Right lobe of liver (tissue), 6 donors: ENCODE measurements at regions not wholly inside any gene's neighbourhood (a gene's known extent, or its start where the extent isn't known, plus 50 kb on each side); places are given as distances from the start of the nearest gene placed in this dataset.

ENCODE experiments used
- ATAC-seq, 4 donors: fragments of 200-7000 bp; cut with Tn5 transposase; one replicate each; pipeline ENCODE4 v1.9.1; 2020; ENCODE audit warnings: mild to moderate bottlenecking in 4 of 4, moderate library complexity in 4 of 4
- DNase-seq, 3 donors: peaks; one replicate each; pipeline ENCODE4 v3.0.0-alpha.2; 2020
- H3K27ac ChIP-seq, 3 donors: fragments of 200-600 bp; one replicate each; pipeline ENCODE4 v1.8.0; 2022
- H3K27me3 ChIP-seq, 2 donors: fragments of 200-600 bp; one replicate each; pipeline ENCODE4 v1.8.0; 2022
- H3K36me3 ChIP-seq, 4 donors: fragments of 200-600 bp; sonication (generic) in 1 of 4; one replicate each; pipeline versions ENCODE4 v1.5.1 to v1.8.0; 2017 to 2022; ENCODE audit warnings: control low read depth in 1 of 4
- H3K4me1 ChIP-seq, 4 donors: fragments of 200-600 bp; sonication (generic) in 1 of 4; one replicate each; pipeline versions ENCODE4 v1.5.1 to v1.8.0; 2017 to 2022; ENCODE audit warnings: control low read depth in 1 of 4
- H3K4me3 ChIP-seq, 3 donors: fragments of 200-600 bp; one replicate each; pipeline ENCODE4 v1.8.0; 2022
- H3K9me3 ChIP-seq, 4 donors: fragments of 200-600 bp; sonication (generic) in 1 of 4; one replicate each; pipeline versions ENCODE4 v1.5.1 to v1.8.0; 2017 to 2022; ENCODE audit warnings: control low read depth in 1 of 4
- POLR2A ChIP-seq: fragments of 450-650 bp; IDR thresholded peaks from one replicate; pipeline ENCODE4 v1.6.1; 2017; ENCODE audit warnings: antibody characterized with exemption, mild to moderate bottlenecking
- WGBS: methylation state at CpG from one replicate; pipeline ENCODE4 v1.1.6; 2018; ENCODE audit warnings: low coverage, low lambda C conversion rate; ENCODE audit not compliant: insufficient coverage; ENCODE audit errors: missing lambda C conversion rate; 5-methylcytosine and 5-hydroxymethylcytosine counted together
- intact Hi-C, 2 donors: fragments of 100-400 bp; cut with DNase I; formaldehyde crosslinking; loops; one replicate each; pipeline versions ENCODE4 v1.11.2 to v1.14.1; 2022
- TF ChIP-seq, protein P1 (sequence below), 4 donors: fragments of 200-600 bp in 3 of 4; fragments of 450-650 bp in 1 of 4; IDR thresholded peaks; one replicate each; pipeline versions ENCODE4 v1.5.1 to v1.8.0; 2016 to 2022; ENCODE audit warnings: antibody characterized with exemption in 4 of 4, mild to moderate bottlenecking in 2 of 4
- donor health status: DM: no; HTN: yes; CAD: no.
- donor health status: DM: no; HTN: no; CAD: no.
- donor health status: DM: no; HTN: no; CAD: no.
- donor health status: DM: no; HTN: yes; CAD: no.
- donor health status: DM: no; HTN: yes; CAD: no.

DNA sequence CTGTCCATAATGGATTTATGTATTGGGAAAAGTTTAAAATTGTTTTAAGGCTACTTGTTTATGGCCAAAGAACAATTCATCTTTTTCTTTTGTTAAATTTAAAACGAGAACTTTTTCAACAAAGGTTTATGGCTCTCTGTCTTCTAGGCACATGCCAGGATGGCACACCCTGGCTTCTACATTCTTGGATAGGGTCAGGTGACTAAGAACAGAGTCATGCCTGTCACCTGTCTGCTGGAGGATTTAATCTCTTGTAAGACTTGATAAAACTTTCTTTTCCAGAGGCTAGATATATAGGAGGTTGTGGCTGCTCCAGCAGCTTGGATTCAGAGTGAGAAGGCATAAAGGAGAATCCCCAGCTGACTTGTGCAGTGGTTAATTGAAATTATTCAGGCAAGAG is 915.4 kb downstream of the GATA3 start:
- no peak overlapping the region for H3K4me3 ChIP-seq
- H3K9me3 ChIP-seq: peaks cover 0 to 2% (median 0%) of the 10 kb centered on the region in 4 donors
- no peaks in the 10 kb centered on the region for H3K27me3 ChIP-seq
- intact Hi-C loops: no loop called here
- no peak for ATAC-seq
- TF ChIP-seq, protein P1, sequence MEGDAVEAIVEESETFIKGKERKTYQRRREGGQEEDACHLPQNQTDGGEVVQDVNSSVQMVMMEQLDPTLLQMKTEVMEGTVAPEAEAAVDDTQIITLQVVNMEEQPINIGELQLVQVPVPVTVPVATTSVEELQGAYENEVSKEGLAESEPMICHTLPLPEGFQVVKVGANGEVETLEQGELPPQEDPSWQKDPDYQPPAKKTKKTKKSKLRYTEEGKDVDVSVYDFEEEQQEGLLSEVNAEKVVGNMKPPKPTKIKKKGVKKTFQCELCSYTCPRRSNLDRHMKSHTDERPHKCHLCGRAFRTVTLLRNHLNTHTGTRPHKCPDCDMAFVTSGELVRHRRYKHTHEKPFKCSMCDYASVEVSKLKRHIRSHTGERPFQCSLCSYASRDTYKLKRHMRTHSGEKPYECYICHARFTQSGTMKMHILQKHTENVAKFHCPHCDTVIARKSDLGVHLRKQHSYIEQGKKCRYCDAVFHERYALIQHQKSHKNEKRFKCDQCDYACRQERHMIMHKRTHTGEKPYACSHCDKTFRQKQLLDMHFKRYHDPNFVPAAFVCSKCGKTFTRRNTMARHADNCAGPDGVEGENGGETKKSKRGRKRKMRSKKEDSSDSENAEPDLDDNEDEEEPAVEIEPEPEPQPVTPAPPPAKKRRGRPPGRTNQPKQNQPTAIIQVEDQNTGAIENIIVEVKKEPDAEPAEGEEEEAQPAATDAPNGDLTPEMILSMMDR (IDR thresholded peaks at IDR 0.05): no peak
- TF ChIP-seq POLR2A: no peak
- H3K4me1 ChIP-seq: no peaks in the 10 kb centered on the region
- DNase-seq: no peak
- no peak overlapping the region for H3K27ac ChIP-seq
- no peaks in the 10 kb centered on the region for H3K36me3 ChIP-seq
- WGBS: 33% methylated on average over 1 of the region's 1 CpG

DNA sequence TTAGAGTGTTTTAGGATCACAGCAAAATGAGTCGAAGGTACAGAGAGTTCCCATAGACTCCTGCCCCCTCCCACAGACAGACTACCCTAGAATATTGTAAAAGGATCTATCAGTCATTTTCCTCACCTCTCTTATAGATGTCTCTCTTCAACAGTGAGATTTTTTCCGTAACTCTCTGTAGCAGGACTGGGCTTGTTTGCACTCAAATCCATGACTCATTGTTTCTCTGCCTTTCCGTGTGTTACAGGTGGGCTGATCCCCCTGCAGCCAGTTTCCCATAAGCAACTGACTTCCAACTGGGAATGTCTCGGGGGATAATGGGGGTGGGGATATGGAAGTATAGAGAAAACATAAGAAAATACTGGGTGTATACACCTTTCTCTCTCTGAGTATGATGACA is 921.0 kb downstream of the GATA3 start:
- DNase-seq: no peak
- no peak overlapping the region for H3K4me3 ChIP-seq
- ATAC-seq: no peak
- no peaks in the 10 kb centered on the region for H3K4me1 ChIP-seq
- H3K27me3 ChIP-seq: no peaks in the 10 kb centered on the region
- WGBS: 35% methylated on average over 4 of the region's 4 CpGs
- peaks cover 0 to 2% (median 0%) of the 10 kb centered on the region in 4 donors for H3K9me3 ChIP-seq
- TF ChIP-seq POLR2A: no peak
- TF ChIP-seq, protein P1 (IDR thresholded peaks at IDR 0.05): no peak
- intact Hi-C loops: no loop called here
- H3K36me3 ChIP-seq: no peaks in the 10 kb centered on the region
- no peak overlapping the region for H3K27ac ChIP-seq

DNA sequence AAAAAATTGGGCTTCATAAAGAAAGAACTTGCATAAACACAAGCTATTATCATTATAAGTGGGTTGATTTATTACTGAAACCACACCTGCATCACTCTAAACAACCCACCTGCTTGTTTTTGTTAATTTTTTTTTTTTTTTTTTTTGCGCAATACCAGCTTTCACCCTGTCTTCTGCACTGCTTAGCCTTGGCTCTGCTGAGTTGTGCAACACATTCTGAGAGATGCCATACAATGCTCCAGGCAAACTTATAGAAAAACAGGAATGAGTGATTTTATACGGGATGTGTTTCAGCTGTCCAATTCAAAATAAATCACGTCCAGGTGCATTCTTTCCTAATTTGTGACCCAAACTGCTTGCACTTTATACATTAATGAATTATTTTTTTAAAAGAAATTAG is 923.6 kb downstream of the GATA3 start:
- Histone ChIP-seq H3K36me3 (no peaks in the 10 kb centered on the region), H3K27ac (no peak overlapping the region), H3K4me1 (no peaks in the 10 kb centered on the region), H3K27me3 (no peaks in the 10 kb centered on the region), H3K9me3 (no peaks in the 10 kb centered on the region), H3K4me3 (no peak overlapping the region)
- no peak for TF ChIP-seq POLR2A
- DNase-seq: no peak
- 75% methylated on average over 3 of the region's 3 CpGs for WGBS
- ATAC-seq: no peak
- intact Hi-C loops: no loop called here

DNA sequence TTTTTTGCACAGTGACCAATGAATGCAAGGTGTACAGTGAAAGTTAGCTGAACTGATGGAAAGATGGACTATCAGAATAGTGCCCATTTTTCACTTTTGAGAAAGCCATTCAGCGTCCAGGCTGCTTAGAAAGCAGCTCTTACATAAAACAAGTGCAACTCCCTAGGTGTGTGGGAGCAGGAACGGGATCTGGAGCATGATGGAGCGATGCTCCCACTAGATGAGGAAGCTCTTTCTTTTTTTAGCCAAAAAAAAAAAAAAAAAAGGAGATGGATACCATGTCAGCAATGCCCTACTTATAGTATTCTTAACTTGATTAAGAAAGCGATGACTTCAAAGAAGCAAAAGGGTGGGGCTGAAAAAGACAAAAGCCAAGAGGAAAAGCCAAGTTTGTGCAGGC is 925.5 kb downstream of the GATA3 start:
- TF ChIP-seq, protein P1 (IDR thresholded peaks at IDR 0.05): no peak
- no peak for TF ChIP-seq POLR2A
- H3K4me3 ChIP-seq: no peak overlapping the region
- no peaks in the 10 kb centered on the region for H3K36me3 ChIP-seq
- intact Hi-C loops: no loop called here
- ATAC-seq (no peak), DNase-seq (no peak)
- 38% methylated on average over 4 of the region's 4 CpGs for WGBS
- no peaks in the 10 kb centered on the region for H3K9me3 ChIP-seq
- H3K27ac ChIP-seq: no peak overlapping the region
- H3K4me1 ChIP-seq: no peaks in the 10 kb centered on the region
- H3K27me3 ChIP-seq: no peaks in the 10 kb centered on the region

DNA sequence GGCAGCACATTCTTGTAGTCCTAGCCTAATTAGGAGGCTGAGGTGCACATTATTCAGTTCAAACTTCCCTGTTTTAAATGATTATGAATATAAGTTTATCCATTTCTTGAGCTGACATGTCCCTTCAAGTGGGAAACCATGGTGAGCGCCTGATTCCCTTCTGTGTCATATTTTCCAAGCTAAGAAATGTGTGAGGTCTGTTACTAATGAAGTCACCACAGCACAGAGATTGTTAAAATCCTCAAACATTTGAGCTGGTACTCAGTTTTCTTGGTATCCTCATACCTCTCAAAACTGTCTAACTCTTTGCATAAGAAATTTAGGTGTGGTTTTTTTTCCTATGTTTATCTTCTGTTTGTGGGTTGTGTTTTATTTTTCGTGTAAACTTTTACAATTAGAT is 926.8 kb downstream of the GATA3 start:
- Histone ChIP-seq H3K9me3 (no peaks in the 10 kb centered on the region), H3K4me1 (no peaks in the 10 kb centered on the region), H3K36me3 (no peaks in the 10 kb centered on the region), H3K27me3 (no peaks in the 10 kb centered on the region), H3K27ac (no peak overlapping the region), H3K4me3 (no peak overlapping the region)
- no peak for ATAC-seq
- no peak for DNase-seq
- TF ChIP-seq POLR2A: no peak
- TF ChIP-seq, protein P1 (IDR thresholded peaks at IDR 0.05): no peak
- intact Hi-C loops: no loop called here
- 42% methylated on average over 2 of the region's 2 CpGs for WGBS
